ENCODE measurements at regions not wholly inside any gene's neighbourhood (a gene's known extent, or its start where the extent isn't known, plus 50 kb on each side); places are given as distances from the start of the nearest gene placed in this dataset.

DNA sequence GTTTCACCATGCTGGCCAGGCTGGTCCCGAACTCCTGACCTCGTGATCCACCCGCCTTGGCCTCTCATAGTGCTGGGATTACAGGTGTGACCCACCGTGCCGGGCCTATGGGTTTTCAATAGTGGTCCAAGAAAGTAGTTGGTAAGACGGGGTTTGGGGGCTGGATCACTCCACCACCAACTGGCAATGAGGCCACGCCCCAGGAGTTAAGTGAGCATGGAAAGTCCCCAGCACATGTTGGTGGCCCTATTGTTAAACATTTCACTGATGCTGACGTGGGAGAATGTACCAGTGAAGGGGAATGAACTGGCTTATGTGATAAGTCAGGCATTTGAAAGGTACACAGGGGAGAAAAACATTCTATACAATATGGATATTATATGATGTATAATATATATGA lies 80.4 kb downstream of the CHRD start:
- H3K9me3 Mint-ChIP-seq, result peaks cover 0 to 9% (median 2%) of the 10 kb centered on the region in 11 donors
- no peaks in the 10 kb centered on the region for H3K9me3 ChIP-seq (ENCODE audit: control insufficient read depth in 2 of 3, low read length in 3 of 3)
- ChIA-PET CTCF (no interaction called here), POLR2A (interaction anchor here (0.7 kb wide), 1 partner anchor 10 kb away, joined by 3 read pairs; no protein-coding TSS in a partner anchor)
- no peaks in the 10 kb centered on the region for H3K27me3 ChIP-seq (ENCODE audit: control insufficient read depth in 2 of 2, insufficient read depth in 2 of 2, low read length in 2 of 2)
- no peak overlapping the region for H3K27ac ChIP-seq (ENCODE audit: low read depth, low read length)
- H3K4me1 ChIP-seq (ENCODE audit: control insufficient read depth in 2 of 2, insufficient read depth in 2 of 2, low read length in 2 of 2), result no peaks in the 10 kb centered on the region
- DNase-seq, result no peak
- ATAC-seq, result no peak
- H3K4me3 ChIP-seq (ENCODE audit: low read length), result no peak overlapping the region
- intact Hi-C loops (cut with micrococcal nuclease), result no loop called here
- H3K36me3 ChIP-seq (ENCODE audit: control insufficient read depth in 2 of 3, insufficient read depth in 3 of 3, low read length in 3 of 3), result no peaks in the 10 kb centered on the region
- H3K4me1 Mint-ChIP-seq, result no peaks in the 10 kb centered on the region
- H3K27me3 Mint-ChIP-seq, result peaks cover 0 to 12% (median 5%) of the 10 kb centered on the region in 5 donors
- H3K4me3 Mint-ChIP-seq, result no peak overlapping the region
- H3K36me3 Mint-ChIP-seq, result no peaks in the 10 kb centered on the region
- no peak overlapping the region for H3K27ac Mint-ChIP-seq

DNA sequence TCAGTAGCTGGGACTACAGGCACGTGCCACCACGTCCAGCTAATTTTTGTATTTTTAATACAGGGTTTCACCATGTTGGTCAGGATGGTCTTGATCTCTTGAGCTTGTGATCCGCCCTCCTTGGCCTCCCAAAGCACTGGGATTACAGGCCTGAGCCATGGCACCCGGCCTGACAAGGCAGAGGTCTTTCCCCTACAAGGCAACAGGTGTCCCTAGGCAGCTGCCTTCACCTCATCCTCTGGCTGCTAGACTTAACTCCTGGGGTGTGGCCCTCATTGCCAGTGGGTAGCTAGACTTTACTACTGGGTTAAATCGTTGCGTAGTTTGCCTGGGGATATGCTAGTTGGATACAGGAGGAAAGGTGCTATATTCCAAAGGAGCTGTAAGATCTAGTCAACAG lies 81.4 kb downstream of the CHRD start:
- DNase-seq (no peak), ATAC-seq (no peak)
- CTCF ChIA-PET, result no interaction called here
- Histone ChIP-seq H3K36me3 (ENCODE audit: control insufficient read depth in 2 of 3, insufficient read depth in 3 of 3, low read length in 3 of 3) (no peaks in the 10 kb centered on the region), H3K4me3 (ENCODE audit: low read length) (no peak overlapping the region), H3K27ac (ENCODE audit: low read depth, low read length) (no peak overlapping the region), H3K4me1 (ENCODE audit: control insufficient read depth in 2 of 2, insufficient read depth in 2 of 2, low read length in 2 of 2) (no peaks in the 10 kb centered on the region), H3K27me3 (ENCODE audit: control insufficient read depth in 2 of 2, insufficient read depth in 2 of 2, low read length in 2 of 2) (no peaks in the 10 kb centered on the region), H3K9me3 (ENCODE audit: control insufficient read depth in 2 of 3, low read length in 3 of 3) (no peaks in the 10 kb centered on the region)
- H3K9me3 Mint-ChIP-seq, result peaks cover 0 to 9% (median 2%) of the 10 kb centered on the region in 11 donors
- H3K4me3 Mint-ChIP-seq, result no peak overlapping the region
- peaks cover 0 to 3% (median 0%) of the 10 kb centered on the region in 7 donors for H3K4me1 Mint-ChIP-seq
- H3K36me3 Mint-ChIP-seq, result no peaks in the 10 kb centered on the region
- peaks cover 0 to 17% (median 5%) of the 10 kb centered on the region in 5 donors for H3K27me3 Mint-ChIP-seq
- no peak overlapping the region for H3K27ac Mint-ChIP-seq
- POLR2A ChIA-PET, result no interaction called here
- intact Hi-C loops (cut with micrococcal nuclease), result no loop called here

DNA sequence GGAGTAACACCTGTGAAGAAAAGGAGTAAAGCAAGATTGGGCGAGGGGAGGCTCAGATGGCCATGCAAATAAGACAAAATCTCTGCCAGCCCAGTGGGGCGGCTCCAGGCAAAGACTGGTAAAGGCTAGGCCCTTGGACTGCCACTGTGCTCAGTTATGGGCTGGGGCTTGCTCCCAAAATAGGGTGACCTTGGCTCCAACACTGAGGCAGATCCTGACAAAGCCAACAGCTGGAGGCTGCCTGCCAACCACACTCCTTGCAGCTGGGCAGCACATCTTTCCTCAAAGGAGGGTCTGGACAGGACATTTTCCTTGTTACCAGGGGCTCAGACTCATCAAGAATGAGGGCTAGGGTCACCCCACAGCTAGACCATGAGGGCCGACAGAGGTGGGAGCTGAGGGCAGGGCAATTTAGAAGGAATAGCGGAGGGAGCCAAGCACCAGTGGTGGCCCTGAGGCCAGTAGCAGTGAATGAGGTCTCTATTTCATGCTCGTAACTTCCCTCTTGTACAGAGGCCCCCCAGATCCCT lies 86.1 kb downstream of the CHRD start:
- DNase-seq, result no peak
- CTCF ChIA-PET, result no interaction called here
- Histone ChIP-seq H3K27ac (ENCODE audit: low read depth, low read length) (no peak overlapping the region), H3K4me3 (ENCODE audit: low read length) (no peak overlapping the region), H3K9me3 (ENCODE audit: control insufficient read depth in 2 of 3, low read length in 3 of 3) (no peaks in the 10 kb centered on the region), H3K4me1 (ENCODE audit: control insufficient read depth in 2 of 2, insufficient read depth in 2 of 2, low read length in 2 of 2) (no peaks in the 10 kb centered on the region), H3K36me3 (ENCODE audit: control insufficient read depth in 2 of 3, insufficient read depth in 3 of 3, low read length in 3 of 3) (no peaks in the 10 kb centered on the region), H3K27me3 (ENCODE audit: control insufficient read depth in 2 of 2, insufficient read depth in 2 of 2, low read length in 2 of 2) (no peaks in the 10 kb centered on the region)
- Mint-ChIP-seq H3K9me3 (no peaks in the 10 kb centered on the region), H3K4me3 (no peak overlapping the region), H3K27me3 (peaks cover 0 to 34% (median 12%) of the 10 kb centered on the region in 5 donors), H3K36me3 (no peaks in the 10 kb centered on the region), H3K4me1 (peaks cover 0 to 8% (median 4%) of the 10 kb centered on the region in 7 donors), H3K27ac (no peak overlapping the region)
- POLR2A ChIA-PET, result no interaction called here
- intact Hi-C loops (cut with micrococcal nuclease), result no loop called here
- ATAC-seq, result no peak

DNA sequence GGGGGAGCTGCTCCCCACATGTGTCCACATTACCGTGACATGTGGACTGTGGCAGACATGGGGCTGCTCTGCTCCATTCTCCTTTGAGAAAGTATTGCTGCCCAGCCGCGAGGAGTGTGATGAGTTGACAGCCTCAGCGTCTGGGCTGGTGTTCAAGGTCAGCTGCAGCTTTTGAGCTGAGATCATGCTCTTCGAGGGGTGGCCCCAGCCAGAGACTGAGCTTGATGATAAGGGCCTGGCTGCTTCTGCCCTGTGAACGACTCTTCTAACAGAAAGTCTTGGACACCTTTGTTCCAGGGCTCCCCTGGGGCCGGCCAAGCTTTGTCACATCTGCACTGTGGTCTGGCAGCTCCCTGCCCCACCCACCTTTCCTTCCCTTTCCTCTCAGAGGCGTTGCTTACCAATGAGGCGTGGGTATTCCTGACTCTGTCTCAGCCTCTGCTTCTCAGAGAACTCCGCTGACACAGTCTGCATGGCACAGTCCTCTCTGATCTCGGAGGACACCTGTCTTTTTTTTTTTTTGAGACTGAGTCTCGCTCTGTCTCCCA lies 86.6 kb downstream of the CHRD start:
- H3K4me3 ChIP-seq (ENCODE audit: low read length), result no peak overlapping the region
- Mint-ChIP-seq H3K36me3 (no peaks in the 10 kb centered on the region), H3K9me3 (no peaks in the 10 kb centered on the region), H3K27me3 (peaks cover 0 to 32% (median 12%) of the 10 kb centered on the region in 5 donors), H3K4me3 (no peak overlapping the region), H3K27ac (no peak overlapping the region), H3K4me1 (peaks cover 0 to 14% (median 4%) of the 10 kb centered on the region in 7 donors)
- H3K27ac ChIP-seq (ENCODE audit: low read depth, low read length), result no peak overlapping the region
- POLR2A ChIA-PET, result no interaction called here
- H3K27me3 ChIP-seq (ENCODE audit: control insufficient read depth in 2 of 2, insufficient read depth in 2 of 2, low read length in 2 of 2), result no peaks in the 10 kb centered on the region
- DNase-seq, result no peak
- peak; percentile 44 for ATAC-seq
- H3K36me3 ChIP-seq (ENCODE audit: control insufficient read depth in 2 of 3, insufficient read depth in 3 of 3, low read length in 3 of 3), result no peaks in the 10 kb centered on the region
- no peaks in the 10 kb centered on the region for H3K4me1 ChIP-seq (ENCODE audit: control insufficient read depth in 2 of 2, insufficient read depth in 2 of 2, low read length in 2 of 2)
- CTCF ChIA-PET, result no interaction called here
- H3K9me3 ChIP-seq (ENCODE audit: control insufficient read depth in 2 of 3, low read length in 3 of 3), result no peaks in the 10 kb centered on the region
- intact Hi-C loops (cut with micrococcal nuclease), result no loop called here

DNA sequence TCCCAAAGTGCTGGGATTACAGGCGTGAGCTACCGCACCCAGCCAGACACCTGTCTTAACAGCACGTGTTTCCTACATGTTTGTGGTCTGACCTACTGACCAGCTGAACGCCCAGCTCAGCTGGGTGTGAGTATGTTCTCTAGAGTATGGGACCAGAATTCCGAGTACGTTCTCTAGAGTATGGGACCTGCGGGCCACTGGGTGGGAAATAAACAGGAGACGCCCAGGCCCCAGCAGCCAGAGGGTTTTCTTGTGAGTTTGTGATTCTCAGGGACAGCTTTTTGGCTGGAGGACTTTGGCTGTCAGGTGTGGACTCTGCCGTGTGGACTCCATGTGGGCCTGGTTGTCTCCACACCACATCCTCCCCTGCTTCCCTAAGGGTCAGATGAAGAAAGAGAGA lies 87.3 kb downstream of the CHRD start:
- H3K9me3 Mint-ChIP-seq, result no peaks in the 10 kb centered on the region
- intact Hi-C loops (cut with micrococcal nuclease), result no loop called here
- CTCF ChIA-PET, result no interaction called here

DNA sequence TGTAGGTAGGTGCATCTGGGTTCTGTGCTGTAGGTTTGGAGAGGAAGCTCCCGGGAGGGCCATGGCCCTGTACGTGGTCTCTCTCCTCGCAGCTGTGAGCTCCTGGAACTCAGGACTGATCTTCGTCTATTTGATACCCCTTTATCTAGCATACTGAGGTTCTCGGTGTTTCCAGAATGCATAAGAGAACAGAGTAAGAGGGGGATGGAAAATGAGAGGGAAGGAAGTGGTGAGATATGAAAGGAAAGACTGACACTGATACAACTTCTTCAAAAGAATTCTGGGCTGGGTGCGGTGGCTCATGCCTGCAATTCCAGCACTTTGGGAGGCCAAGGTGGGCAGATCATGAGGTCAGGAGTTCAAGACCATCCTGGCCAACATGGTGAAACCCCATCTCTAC lies 90.7 kb downstream of the CHRD start:
- peak overlapping the region in 3 of 10 donors; percentile 0 to 12 (median 5) for H3K4me3 Mint-ChIP-seq
- Histone ChIP-seq H3K27ac (ENCODE audit: low read depth, low read length) (no peak overlapping the region), H3K9me3 (ENCODE audit: control insufficient read depth in 2 of 3, low read length in 3 of 3) (no peaks in the 10 kb centered on the region), H3K4me3 (ENCODE audit: low read length) (no peak overlapping the region), H3K4me1 (ENCODE audit: control insufficient read depth in 2 of 2, insufficient read depth in 2 of 2, low read length in 2 of 2) (peaks cover 0 to 6% of the 10 kb centered on the region in 2 donors), H3K27me3 (ENCODE audit: control insufficient read depth in 2 of 2, insufficient read depth in 2 of 2, low read length in 2 of 2) (no peaks in the 10 kb centered on the region), H3K36me3 (ENCODE audit: control insufficient read depth in 2 of 3, insufficient read depth in 3 of 3, low read length in 3 of 3) (no peaks in the 10 kb centered on the region)
- H3K27me3 Mint-ChIP-seq, result peaks cover 12 to 32% (median 28%) of the 10 kb centered on the region in 5 donors
- DNase-seq (peak in 1 of 9 donors; percentile 6), ATAC-seq (no peak)
- H3K9me3 Mint-ChIP-seq, result no peaks in the 10 kb centered on the region
- POLR2A ChIA-PET, result interaction anchor here (0.5 kb wide), 1 partner anchor 11 kb away, joined by 3 read pairs; no protein-coding TSS in a partner anchor
- CTCF ChIA-PET, result interaction anchor here (0.6 to 1.9 kb wide), 5 partner anchors 52 to 99 kb away, joined by 3 to 4 read pairs (median 3); no protein-coding TSS in a partner anchor
- no peak overlapping the region for H3K27ac Mint-ChIP-seq
- H3K36me3 Mint-ChIP-seq, result no peaks in the 10 kb centered on the region
- intact Hi-C loops (cut with micrococcal nuclease), result no loop called here
- peaks cover 4 to 27% (median 14%) of the 10 kb centered on the region in 7 donors for H3K4me1 Mint-ChIP-seq

More for the DNA sequence above, 87.3 kb downstream of the CHRD start:
- H3K4me1 ChIP-seq (ENCODE audit: control insufficient read depth in 2 of 2, insufficient read depth in 2 of 2, low read length in 2 of 2), result no peaks in the 10 kb centered on the region
- no peak overlapping the region for H3K27ac ChIP-seq (ENCODE audit: low read depth, low read length)
- no peak for ATAC-seq
- no peaks in the 10 kb centered on the region for H3K27me3 ChIP-seq (ENCODE audit: control insufficient read depth in 2 of 2, insufficient read depth in 2 of 2, low read length in 2 of 2)
- H3K27ac Mint-ChIP-seq, result no peak overlapping the region
- DNase-seq, result no peak
- POLR2A ChIA-PET, result no interaction called here
- no peaks in the 10 kb centered on the region for H3K9me3 ChIP-seq (ENCODE audit: control insufficient read depth in 2 of 3, low read length in 3 of 3)
- no peaks in the 10 kb centered on the region for H3K36me3 ChIP-seq (ENCODE audit: control insufficient read depth in 2 of 3, insufficient read depth in 3 of 3, low read length in 3 of 3)
- peaks cover 0 to 15% (median 5%) of the 10 kb centered on the region in 7 donors for H3K4me1 Mint-ChIP-seq
- no peaks in the 10 kb centered on the region for H3K36me3 Mint-ChIP-seq
- peaks cover 0 to 26% (median 12%) of the 10 kb centered on the region in 5 donors for H3K27me3 Mint-ChIP-seq
- H3K4me3 Mint-ChIP-seq, result no peak overlapping the region
- no peak overlapping the region for H3K4me3 ChIP-seq (ENCODE audit: low read length)

DNA sequence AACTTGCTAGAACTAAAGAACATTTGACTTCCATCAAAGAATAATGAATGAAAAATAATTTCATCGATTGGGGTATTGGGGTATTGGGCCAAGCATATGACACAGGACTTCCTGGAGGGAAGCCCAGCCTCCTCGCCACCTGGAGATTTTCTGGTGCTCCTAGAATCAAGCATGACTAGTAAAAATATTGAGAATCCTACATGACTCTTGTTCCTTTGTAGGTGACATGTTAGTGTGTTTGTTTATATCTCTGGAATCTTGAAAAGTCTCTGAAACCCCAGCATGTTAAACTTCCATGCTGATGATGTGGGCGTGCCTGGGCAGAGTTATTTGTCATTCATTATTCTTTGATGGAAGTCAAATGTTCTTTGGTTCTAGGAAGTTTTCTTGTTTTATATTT lies 90.1 kb upstream of the EPHB3 start:
- ATAC-seq (no peak), DNase-seq (no peak)
- Mint-ChIP-seq H3K4me1 (peaks cover 4 to 25% (median 14%) of the 10 kb centered on the region in 7 donors), H3K9me3 (peaks cover 0 to 2% (median 0%) of the 10 kb centered on the region in 11 donors), H3K4me3 (no peak overlapping the region), H3K27me3 (peaks cover 12 to 36% (median 32%) of the 10 kb centered on the region in 5 donors), H3K27ac (no peak overlapping the region), H3K36me3 (no peaks in the 10 kb centered on the region)
- ChIA-PET CTCF (interaction anchor here (0.6 kb wide), 1 partner anchor 255 kb away, joined by 3 read pairs; no protein-coding TSS in a partner anchor), POLR2A (interaction anchor here (0.6 kb wide), 1 partner anchor 115 kb away, joined by 3 read pairs; no protein-coding TSS in a partner anchor)
- Histone ChIP-seq H3K27ac (ENCODE audit: low read depth, low read length) (no peak overlapping the region), H3K9me3 (ENCODE audit: control insufficient read depth in 2 of 3, low read length in 3 of 3) (no peaks in the 10 kb centered on the region), H3K27me3 (ENCODE audit: control insufficient read depth in 2 of 2, insufficient read depth in 2 of 2, low read length in 2 of 2) (no peaks in the 10 kb centered on the region), H3K36me3 (ENCODE audit: control insufficient read depth in 2 of 3, insufficient read depth in 3 of 3, low read length in 3 of 3) (no peaks in the 10 kb centered on the region), H3K4me3 (ENCODE audit: low read length) (no peak overlapping the region), H3K4me1 (ENCODE audit: control insufficient read depth in 2 of 2, insufficient read depth in 2 of 2, low read length in 2 of 2) (peaks cover 0 to 6% of the 10 kb centered on the region in 2 donors)
- intact Hi-C loops (cut with micrococcal nuclease), result no loop called here
